Kasumi-1 (cell line): ENCODE measurements at regions not wholly inside any gene's neighbourhood (a gene's known extent, or its start where the extent isn't known, plus 50 kb on each side); places are given as distances from the start of the nearest gene placed in this dataset.

Source experiments
- DNase-seq, 2 experiments: peaks; one replicate each; lab custom pipeline; 2025; lab: John Stamatoyannopoulos, UW

DNA sequence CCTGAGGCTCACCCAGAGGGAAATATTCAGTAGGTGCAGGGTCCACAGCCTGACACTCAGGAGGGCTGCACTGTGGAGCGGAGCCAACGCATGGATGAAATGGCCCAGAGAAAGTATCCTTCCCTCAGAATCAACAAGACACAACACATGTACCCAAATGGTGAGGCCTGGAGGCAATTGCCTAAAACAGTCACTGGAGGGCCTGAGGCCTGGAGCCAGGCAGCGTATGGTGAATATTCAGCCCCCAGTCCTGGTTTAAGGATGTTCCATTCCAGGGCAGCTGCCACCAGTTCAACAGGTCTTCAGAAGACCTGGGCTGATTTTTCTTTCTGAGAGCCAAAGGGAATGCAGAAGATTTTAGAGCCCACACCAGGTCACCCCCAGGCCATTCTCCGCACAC, 264.8 kb downstream of the INSC start:
- no peak for DNase-seq

DNA sequence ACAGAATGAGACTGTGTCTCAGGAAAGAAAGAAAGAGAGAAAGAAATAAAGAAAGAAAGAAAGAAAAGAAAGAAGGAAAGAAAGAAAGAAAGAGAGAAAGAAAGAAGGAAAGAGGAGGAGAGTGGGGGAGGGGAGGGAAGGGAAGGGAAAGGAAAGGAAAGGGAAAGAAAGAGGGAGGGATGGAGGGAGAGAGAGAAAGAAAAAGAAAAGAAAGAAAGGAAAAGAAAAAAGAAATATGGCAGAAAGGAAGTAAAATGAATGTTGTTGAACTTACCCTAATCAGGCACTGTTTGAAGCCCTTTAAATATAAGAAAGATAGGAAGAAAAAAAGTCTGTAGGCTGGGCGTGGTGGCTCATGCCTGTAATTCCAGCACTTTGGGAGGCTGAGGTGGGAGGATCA, 276.1 kb downstream of the INSC start:
- DNase-seq, result no peak

DNA sequence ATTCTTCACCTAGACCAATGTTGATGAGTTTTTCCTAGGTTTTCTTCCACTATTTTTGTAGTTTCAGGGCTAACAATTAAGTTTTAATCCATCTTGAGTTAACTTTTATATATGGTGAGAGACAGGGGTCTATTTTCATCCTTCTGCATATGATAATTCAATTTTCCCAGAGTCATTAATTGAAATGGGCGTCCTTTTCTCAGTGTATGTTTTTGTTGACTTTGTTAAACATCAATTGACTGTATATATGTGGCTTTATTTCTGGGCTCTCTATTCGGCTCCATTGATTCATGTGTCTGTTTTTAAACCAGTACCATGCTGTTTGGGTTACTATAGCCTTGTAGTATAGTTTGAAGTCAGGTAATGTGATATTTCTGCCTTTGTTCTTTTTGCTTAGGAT, 282.1 kb downstream of the INSC start:
- no peak for DNase-seq

DNA sequence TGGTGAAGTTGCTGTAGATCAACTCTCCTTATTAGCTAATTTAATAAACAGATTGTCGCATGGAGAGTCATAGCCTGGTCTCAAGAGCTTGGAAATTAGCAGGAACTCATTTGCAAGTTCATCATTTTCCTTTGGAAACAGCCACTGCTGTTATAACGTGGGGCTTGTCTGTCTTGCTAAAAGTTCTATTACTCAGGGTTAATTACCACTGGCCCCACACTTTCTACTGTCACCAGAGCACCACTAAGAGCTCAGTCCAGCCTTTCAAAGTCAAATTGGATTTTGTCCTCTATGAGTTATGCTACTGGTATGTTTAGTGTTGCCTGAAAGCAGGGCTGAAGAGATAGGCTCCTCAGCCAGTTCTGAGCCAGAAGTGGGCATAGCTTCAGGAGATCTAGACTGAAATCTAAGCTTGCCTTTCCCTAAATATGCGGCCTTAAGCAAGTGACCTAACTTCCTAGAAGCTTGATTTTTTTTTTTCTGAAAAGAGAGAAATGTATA, 292.2 kb downstream of the INSC start:
- no peak for DNase-seq

DNA sequence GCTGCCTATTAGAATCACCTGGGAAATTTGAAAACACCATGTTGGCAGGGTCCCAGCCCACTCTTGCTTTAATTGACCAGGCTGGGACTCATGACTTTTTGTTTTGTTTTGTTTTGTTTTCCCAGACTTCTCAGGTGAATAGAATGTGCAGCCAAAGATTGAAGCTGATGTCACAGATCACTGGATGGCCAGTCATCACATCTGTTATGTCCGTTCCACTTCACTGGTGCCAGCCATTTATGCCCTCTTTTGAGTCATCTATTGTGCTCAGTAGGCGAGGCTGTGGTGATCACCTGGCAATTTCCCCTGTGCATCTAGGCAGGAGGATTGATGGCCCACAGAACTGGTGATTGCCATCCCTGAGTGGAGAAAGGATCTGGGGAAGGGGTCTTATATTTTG, 297.3 kb downstream of the INSC start:
- no peak for DNase-seq

DNA sequence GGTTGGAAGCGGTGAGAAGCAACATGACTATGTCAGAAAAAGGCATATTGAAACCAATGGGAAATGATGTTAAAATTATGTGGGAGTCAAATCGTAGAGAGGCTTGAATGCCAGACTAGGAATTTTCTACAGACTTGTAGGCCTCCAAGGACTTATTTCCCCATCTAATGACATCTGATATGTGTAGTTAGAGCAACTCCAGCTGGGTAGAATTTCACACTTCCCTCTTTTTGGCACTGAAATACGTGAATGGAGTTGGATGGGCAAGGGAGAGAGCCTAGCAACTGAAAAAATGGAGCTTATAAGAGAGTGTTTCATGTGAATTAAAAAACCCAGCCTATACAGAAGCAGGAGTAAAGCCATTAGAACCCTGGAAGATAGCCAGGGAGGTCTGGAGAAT, 304.2 kb downstream of the INSC start:
- DNase-seq, result no peak

DNA sequence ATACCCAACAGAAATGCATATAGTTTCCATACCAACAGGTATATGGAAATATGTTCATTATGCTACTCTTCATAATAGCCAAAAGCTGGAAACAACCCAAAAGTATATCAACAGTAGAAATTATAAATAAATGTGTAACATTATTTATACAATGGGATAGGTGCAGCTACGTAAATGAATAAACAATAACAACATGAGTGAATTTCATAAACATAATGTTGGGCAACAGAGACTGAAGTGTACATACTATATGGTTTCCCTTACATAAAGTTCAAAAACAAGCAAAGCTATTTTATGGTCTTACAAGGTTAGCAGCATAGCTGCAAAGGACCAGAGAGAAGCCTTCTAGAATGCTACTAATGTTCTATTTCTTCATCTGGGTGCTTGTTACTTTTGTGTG, 305.0 kb downstream of the INSC start:
- DNase-seq, result no peak

DNA sequence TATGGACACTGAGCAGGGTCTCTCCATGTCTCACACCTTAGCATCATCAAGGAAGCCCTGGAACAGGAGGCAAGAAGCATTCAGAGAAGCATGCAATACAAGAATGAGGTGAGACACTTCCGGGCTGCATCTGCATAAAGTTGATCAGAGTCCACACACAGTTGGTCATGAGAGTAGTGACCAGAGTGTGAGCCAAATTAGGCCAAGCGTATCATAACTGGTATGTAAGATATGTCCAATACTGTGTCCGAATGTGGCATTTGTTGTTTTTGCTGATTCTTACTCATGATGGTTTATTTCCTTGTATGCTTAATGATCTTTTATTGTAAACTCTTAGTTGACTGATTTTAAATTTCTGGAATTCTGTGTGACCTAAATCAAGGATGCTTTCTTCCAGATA, 315.7 kb downstream of the INSC start:
- DNase-seq, result no peak

DNA sequence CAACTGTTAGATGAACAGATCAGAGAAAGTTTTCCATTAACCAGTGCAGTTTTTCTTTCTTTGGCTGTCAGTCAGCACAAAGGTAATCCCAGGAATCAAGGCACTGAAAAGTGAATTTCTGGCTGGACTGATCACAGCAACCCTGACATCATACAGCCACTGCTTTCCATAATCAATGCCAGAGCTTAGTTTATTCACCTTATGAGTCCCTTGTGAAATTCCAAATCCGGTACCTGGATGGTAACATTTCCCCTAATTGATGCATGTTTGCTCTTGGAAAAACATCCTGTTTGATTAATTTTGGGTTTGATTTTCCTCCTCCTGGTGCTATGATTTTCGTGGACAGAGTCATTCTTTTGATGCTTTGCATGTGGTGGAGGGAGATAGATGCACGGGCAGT, 319.8 kb downstream of the INSC start:
- DNase-seq, result no peak

DNA sequence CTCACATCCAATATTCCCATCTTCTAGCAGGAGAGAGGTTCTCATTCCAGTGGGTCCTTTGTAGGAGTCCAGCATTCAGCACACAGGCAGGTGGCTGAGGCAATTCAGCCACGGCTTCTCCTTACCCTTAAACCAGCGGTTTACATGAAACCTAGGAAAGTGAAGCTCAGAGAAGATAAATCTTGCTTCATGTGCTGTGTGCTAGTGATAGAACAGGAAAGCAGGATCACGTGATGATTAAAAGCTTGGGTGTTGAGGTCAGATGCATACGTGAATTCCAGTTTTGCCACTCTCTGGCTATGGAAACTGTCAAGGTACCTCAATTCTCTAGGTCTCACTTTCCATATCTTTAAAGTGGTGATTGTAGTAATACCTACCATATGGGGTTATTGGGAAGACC, 331.6 kb downstream of the INSC start:
- DNase-seq, result no peak

DNA sequence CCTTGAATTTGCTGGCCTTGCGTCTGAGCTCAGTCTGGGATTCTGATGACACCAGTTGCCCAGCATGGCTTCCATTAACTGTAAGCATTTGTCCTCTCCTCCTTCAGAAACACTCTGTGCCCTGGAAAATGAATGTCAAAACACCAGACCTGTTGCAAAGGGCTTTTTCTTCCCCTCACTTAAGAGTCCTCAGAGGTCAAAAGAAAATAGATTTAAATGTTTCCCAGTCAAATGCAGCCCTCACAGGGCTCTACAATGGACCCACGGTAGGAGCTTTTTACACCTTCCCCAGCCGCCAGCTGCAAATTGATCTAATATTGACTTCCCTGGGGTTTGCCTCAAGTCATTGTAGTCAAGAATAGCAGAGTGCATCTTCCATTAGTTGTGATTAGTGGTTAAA, 332.2 kb downstream of the INSC start:
- no peak for DNase-seq

DNA sequence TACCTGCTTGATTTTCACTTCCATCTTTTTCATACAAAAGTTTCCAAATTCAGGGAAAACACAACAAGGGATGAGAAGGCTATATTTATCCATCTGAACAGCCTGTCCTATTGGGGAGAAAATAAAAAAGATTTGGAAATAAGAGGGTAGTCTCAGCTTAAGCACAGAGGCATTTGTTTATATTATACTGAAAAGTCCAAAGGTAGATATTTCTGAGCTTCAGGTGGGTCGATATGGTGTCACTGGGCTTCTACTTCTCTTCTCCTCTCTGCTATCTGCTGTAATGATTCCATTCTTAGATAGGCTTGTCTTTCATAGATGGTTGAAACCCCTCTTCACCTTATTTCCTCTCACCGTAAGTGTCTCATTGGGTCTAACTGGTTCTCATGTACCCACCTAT, 337.0 kb downstream of the INSC start:
- no peak for DNase-seq

DNA sequence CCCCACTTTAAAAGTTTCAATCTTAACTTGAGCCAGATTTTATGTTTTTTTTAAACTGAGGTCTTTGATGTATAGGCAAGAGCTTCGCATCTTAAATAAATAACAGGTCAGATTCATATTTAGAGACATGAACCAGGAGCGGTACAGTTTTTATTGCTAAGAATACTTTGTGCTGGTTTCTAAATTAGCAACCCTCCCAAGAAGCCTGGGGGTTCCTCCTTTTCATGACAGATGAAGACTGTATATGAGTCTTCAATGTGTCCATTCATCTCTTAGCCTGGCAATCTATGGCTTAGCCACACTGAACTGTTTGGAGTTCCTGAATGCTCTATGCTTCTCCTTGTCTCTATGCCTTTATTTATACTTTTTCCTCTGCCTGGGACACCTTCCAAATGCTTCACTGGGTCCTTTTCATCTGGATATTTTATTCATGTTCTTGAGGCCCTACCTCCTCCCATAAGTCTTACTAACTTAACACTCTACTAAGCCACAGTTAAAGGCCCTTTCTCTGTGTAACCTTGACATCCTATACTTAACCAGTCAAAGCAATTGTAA, 338.6 kb downstream of the INSC start:
- DNase-seq, result no peak

DNA sequence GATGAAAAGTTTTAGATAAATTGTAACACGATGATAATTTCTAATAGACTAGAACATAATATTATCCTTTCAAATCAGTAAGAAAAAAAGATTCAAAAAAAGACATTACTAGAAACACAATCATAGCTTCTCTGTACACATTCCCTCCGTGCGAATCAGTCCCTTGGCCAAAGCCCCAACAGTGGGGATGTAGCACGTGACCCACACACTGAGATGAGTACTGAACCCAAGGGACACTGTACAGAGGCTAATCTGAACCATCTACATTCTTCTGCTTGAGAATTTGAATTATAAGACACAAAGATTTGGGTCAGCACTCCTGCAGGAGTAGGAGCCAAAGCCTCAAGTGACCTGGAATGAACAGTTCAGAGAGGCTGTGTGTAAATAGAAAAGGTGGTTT, 353.7 kb downstream of the INSC start:
- no peak for DNase-seq

DNA sequence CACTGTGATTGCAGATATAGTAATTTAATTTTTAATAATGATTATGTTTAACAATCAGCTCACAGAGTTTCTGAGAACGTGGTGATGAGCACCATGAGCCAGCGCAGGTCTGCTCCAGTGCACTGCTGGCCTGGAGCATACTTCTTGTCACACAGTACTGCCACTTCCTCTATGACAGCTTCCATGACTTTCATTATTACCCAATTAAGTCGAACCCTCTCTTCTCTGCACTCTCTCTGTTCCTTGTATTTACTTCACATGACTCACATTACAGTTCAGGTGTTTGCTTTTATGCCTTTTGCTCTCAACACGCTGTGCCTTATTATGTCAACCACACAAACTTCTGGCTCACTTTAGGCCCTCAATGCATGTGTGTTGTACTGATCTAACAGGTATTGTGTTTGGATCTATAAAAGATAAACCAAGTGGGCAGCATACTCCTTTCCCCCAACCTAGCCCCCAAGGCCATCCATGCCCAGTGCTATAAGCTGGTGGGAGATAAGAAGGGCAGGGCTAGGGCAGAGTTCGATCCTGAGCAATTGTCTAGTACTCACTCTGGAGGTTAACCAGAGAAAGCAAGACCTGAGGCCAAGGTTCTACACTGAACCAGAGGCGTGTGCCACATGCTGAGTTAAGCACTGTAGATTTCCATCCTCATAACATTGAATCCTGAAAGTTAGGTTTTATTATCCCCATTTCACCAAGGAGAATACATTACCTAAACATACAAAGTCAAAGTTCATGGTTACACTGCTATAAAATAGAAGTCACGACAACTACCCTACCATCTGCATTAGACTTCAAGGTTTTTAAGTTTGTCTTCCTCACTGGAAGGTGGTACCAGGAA, 356.5 kb downstream of the INSC start:
- no peak for DNase-seq

DNA sequence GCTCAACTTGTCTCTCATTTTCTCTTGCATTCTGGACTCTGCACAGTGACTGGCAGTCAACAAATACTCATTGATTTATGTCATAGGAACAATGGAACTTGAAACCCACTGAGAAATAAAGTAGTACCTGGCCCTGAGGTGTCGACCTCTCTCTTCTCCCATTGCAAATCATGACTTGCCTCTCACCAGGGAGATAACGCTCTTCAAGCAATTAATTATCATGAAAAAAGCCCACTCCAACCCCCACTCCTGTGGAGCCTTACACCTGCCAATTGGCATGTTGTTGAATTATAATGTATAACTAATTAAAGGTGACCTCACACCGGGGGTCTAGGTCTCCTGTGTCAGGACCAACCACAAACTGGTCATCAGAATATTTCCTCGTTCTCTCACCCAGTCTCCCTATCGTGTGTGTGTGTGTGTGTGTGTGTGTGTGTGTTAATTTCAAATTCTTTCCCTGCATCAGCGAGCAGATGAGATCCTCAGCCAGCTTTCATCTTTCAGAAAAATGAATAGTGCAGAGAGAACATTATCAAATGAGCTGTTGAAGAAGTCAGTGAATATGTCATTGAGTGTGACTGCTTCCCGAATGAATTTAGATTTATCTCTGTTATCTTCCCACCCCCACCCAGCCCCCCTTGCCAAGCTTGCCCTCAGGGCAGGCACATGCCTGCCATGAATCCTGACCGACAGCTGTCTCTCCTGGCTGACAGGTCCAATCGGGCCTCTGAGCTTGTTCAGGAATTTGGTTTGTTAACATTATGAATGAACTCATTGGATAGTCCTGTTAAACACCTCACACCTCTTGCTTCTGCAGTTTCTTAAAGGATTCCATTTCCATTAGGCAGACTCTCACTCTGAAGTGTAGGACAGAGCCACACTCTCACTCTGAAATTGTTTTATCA, 357.4 kb downstream of the INSC start:
- DNase-seq, result no peak

DNA sequence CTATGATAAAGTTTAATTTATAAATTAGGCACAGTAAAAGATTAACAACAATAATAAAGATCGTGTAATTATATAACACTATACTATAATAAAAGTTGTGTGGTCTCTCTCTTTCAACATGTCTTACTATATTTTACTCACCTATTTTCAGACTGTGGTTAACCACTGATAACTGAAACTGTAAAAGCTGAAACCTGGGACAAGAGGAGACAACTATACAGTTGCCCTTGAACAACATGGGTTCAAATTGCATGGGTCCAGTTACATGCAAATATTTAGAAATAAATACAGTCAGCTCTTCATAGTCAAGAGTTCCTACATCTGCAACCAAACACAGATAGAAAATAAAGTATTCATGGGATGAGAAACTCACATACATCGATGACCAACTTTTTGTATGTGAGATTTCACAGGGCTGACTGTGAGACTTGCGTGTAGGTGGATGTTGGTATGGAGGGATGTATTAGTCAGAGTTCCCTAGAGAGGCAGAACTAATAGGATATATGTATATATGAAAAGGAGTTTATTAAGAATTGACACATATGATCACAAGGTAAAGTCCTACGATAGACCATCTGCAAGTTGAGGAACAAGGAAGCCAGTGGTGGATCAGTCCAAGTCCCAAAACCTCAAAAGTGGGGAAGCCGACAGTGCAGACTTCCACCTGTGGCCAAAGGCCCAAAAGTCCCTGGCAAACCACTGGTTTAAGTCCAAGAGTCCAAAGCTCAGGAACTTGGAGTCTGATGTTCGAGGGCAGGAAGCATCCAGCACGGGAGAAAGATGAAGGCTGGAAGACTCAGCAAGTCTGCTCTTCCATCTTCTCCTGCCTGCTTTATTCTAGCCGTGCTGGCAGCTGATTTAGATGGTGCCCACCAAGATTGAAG, 359.5 kb downstream of the INSC start:
- DNase-seq, result no peak

DNA sequence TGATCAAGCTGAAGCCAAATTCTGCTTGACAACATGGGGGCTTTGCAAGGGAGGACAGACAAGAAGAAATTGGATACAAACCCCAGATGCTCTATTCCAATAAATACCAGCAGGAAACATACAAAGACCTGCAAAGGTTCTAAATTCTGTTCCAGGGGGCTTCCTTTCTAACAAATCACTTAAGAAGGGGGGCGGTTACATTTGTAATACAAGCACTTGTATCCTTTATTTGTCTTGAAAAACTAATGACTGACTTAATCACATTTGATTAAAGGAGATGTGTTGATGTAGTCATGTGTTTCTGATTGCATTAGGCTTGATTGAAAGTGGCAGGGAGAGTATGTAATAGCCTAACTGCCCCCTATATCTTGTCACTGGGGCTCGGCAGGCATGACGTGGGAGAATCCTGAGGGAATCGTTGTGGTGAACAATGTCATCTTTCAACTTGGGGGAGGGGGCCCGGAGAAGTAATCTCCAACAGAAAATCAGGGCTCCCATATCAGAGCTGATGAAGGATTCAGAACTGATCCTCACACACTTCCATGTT, 361.7 kb downstream of the INSC start:
- DNase-seq, result no peak

DNA sequence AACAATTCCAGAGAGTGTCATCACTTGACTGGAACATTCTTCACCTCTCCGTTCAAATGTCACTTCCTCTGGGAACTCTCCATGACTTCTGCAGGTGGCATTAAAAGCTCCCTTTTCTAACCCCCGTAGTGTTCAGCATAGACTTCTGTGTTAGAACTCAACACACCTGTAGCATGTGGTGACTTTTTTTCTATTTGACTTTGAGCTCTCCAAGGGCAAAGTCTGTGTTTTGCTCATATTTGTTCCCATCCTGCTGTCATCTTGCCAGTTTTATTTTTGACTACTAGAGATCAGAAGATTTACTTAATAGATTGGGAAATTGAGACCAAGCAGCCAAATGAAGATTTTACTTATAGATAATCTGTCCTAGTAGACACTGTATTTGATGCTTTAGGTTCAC, 367.1 kb downstream of the INSC start:
- DNase-seq, result no peak

DNA sequence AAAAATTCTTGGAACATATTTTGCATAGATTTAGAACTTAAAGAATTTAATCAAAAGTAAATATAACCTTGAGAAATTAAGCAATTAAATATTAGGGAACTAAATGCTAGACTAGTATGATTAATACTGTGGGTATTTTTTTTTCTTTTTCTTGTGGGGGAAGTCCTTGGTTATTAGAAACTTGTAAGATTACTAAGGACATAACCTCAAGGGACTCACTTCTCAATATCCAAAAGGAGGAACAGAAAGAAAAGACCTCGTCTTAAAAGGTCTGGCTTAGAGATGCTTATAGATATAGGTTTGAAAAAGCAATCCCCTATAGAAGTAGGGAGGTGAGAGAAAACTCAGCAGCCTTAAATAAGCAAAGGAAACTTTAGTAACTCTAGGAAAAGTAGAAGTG, 368.5 kb downstream of the INSC start:
- DNase-seq, result no peak

DNA sequence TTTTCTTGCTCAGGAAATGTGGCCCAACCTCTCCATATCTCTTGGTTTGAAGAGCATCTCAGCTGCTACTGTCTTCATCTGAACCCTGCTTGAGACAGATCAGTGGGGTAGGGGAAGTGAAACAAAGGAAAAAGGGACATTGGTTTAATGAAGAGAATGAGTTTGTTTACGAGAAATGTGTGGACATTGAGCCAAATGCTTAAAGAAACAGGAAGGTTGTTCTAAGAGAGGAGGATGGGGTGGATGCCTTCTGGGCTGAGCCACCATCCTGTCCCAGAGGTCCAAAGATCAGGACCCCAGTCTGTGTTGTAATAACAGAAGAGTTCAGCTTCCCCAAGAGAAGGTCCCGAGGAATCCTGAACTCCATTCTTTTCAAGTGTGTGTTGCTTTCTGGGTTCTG, 369.7 kb downstream of the INSC start:
- DNase-seq, result no peak

DNA sequence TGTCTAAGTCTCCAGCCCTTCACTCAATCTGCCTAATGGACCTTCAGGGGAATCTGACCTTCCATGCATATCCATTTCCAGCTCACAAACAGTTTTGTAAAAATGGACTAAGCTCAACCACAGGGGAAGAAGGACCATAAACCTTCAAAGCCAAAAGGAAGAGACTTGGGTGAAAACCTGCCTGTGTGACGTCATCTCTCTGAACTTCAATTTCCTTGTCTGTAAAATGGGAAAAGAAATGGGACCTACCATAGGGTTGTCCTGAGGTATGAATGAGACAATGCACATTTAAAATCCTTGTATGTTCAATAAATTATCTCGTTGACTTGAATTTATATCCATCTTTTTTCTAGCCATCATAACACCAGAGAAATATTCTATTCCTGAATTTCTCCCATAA, 370.7 kb downstream of the INSC start:
- no peak for DNase-seq
